Natural killer cell (primary cell): ENCODE measurements at regions not wholly inside any gene's neighbourhood (a gene's known extent, or its start where the extent isn't known, plus 50 kb on each side); places are given as distances from the start of the nearest gene placed in this dataset.
"Not testable (repeated sequence)": the region's sequence is repeated elsewhere in the genome, so short reads cannot be mapped to it uniquely, and the experiment has no call there.

Experiments used
- ATAC-seq, 3 donors: fragments of 150-1000 bp in 2 of 3; fragments of 200-7000 bp in 1 of 3; cut with Tn5 transposase; 1 replicate in 1 of 3; 2 replicates in 2 of 3; pipeline ENCODE4 v1.10.0; 2021; ENCODE audit warnings: mild to moderate bottlenecking in 2 of 3, moderate library complexity in 2 of 3
- DNase-seq, 2 donors: peaks; one replicate each; pipeline versions ENCODE4 v3.0.0 to v3.0.0-alpha.2; 2013 to 2021; ENCODE audit warnings: mixed read lengths in 1 of 2
- H3K27ac ChIP-seq: one replicate; pipeline ENCODE4 v1.5.1; 2013; ENCODE audit warnings: mild to moderate bottlenecking, low read length
- H3K27me3 ChIP-seq: one replicate; pipeline ENCODE4 v1.6.1; 2013; ENCODE audit warnings: low read length; ENCODE audit not compliant: control insufficient read depth, insufficient read depth
- H3K36me3 ChIP-seq: one replicate; pipeline ENCODE4 v1.6.1; 2013; ENCODE audit warnings: low read length; ENCODE audit not compliant: control insufficient read depth, insufficient read depth
- H3K4me1 ChIP-seq: one replicate; pipeline ENCODE4 v1.6.1; 2013; ENCODE audit warnings: low read length; ENCODE audit not compliant: control insufficient read depth, insufficient read depth
- H3K4me3 ChIP-seq: one replicate; pipeline ENCODE4 v1.5.1; 2013; ENCODE audit warnings: low read length
- H3K9me3 ChIP-seq: one replicate; pipeline ENCODE4 v1.6.1; 2013; ENCODE audit warnings: low read length; ENCODE audit not compliant: control insufficient read depth, insufficient read depth
- H3K27ac Mint-ChIP-seq, 2 donors: one replicate each; pipeline ENCODE4 v1.8.0; 2022; ENCODE audit warnings: mild to moderate bottlenecking in 2 of 2, mixed read lengths in 2 of 2, moderate library complexity in 1 of 2
- H3K27me3 Mint-ChIP-seq, 2 donors: one replicate each; pipeline ENCODE4 v1.8.0; 2022; ENCODE audit warnings: low read depth in 2 of 2, mixed read lengths in 2 of 2
- H3K36me3 Mint-ChIP-seq: one replicate; pipeline ENCODE4 v1.8.0; 2022; ENCODE audit warnings: mixed read lengths
- H3K4me1 Mint-ChIP-seq, 2 donors: one replicate each; pipeline ENCODE4 v1.8.0; 2022; ENCODE audit warnings: mixed read lengths in 2 of 2
- H3K4me3 Mint-ChIP-seq: one replicate; pipeline ENCODE4 v1.8.0; 2022; ENCODE audit warnings: mild to moderate bottlenecking, moderate library complexity, mixed read lengths
- H3K9me3 Mint-ChIP-seq, 2 donors: one replicate each; pipeline ENCODE4 v1.8.0; 2022; ENCODE audit warnings: mixed read lengths in 2 of 2
- WGBS: methylation state at CpG from one replicate; pipeline ENCODE4 v1.1.7; 2013; ENCODE audit warnings: missing lambda C conversion rate; ENCODE audit not compliant: insufficient coverage; 5-methylcytosine and 5-hydroxymethylcytosine counted together
- intact Hi-C: fragments of 100-400 bp; cut with micrococcal nuclease; formaldehyde crosslinking; loops from one replicate; pipeline ENCODE4 v1.14.2; 2022
- TF ChIP-seq, protein P1 (sequence below): fragments of 200-600 bp; IDR thresholded peaks from one replicate; pipeline ENCODE4 v1.8.0; 2022; ENCODE audit warnings: antibody characterized with exemption

DNA sequence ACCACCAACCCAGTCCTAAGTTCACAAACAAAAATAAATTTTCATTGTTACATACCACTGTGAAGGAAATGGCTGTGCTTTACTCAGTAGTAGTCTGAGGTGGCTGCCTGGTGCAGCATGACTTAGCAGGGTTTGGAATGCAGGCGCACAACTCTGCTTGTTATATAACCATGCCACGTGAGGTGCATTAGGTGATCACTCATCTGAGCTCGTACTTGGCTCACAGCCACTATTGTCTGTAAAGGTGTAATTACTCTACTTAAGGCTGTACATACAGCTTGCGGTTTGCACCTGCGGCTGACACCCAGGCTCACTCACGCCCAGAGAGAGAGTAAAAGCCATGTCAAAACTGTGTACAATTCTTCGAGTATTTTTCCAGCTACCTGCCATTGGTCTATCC, 599.4 kb downstream of the LTN1 start:
- Histone ChIP-seq H3K4me1 (no peaks in the 10 kb centered on the region), H3K27me3 (no peaks in the 10 kb centered on the region), H3K4me3 (no peak overlapping the region), H3K9me3 (peaks cover 5% of the 10 kb centered on the region), H3K27ac (no peak overlapping the region), H3K36me3 (no peaks in the 10 kb centered on the region)
- no peaks in the 10 kb centered on the region for H3K36me3 Mint-ChIP-seq
- DNase-seq (no peak), ATAC-seq (no peak)
- no peak overlapping the region for H3K4me3 Mint-ChIP-seq
- WGBS = 91% methylated on average over 7 of the region's 7 CpGs
- H3K27me3 Mint-ChIP-seq = no peaks in the 10 kb centered on the region
- H3K9me3 Mint-ChIP-seq = peaks cover 0 to 3% of the 10 kb centered on the region in 2 donors
- H3K27ac Mint-ChIP-seq = no peak overlapping the region
- TF ChIP-seq, protein P1, sequence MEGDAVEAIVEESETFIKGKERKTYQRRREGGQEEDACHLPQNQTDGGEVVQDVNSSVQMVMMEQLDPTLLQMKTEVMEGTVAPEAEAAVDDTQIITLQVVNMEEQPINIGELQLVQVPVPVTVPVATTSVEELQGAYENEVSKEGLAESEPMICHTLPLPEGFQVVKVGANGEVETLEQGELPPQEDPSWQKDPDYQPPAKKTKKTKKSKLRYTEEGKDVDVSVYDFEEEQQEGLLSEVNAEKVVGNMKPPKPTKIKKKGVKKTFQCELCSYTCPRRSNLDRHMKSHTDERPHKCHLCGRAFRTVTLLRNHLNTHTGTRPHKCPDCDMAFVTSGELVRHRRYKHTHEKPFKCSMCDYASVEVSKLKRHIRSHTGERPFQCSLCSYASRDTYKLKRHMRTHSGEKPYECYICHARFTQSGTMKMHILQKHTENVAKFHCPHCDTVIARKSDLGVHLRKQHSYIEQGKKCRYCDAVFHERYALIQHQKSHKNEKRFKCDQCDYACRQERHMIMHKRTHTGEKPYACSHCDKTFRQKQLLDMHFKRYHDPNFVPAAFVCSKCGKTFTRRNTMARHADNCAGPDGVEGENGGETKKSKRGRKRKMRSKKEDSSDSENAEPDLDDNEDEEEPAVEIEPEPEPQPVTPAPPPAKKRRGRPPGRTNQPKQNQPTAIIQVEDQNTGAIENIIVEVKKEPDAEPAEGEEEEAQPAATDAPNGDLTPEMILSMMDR = no peak
- intact Hi-C loops = no loop called here
- peaks cover 0 to 10% of the 10 kb centered on the region in 2 donors for H3K4me1 Mint-ChIP-seq

DNA sequence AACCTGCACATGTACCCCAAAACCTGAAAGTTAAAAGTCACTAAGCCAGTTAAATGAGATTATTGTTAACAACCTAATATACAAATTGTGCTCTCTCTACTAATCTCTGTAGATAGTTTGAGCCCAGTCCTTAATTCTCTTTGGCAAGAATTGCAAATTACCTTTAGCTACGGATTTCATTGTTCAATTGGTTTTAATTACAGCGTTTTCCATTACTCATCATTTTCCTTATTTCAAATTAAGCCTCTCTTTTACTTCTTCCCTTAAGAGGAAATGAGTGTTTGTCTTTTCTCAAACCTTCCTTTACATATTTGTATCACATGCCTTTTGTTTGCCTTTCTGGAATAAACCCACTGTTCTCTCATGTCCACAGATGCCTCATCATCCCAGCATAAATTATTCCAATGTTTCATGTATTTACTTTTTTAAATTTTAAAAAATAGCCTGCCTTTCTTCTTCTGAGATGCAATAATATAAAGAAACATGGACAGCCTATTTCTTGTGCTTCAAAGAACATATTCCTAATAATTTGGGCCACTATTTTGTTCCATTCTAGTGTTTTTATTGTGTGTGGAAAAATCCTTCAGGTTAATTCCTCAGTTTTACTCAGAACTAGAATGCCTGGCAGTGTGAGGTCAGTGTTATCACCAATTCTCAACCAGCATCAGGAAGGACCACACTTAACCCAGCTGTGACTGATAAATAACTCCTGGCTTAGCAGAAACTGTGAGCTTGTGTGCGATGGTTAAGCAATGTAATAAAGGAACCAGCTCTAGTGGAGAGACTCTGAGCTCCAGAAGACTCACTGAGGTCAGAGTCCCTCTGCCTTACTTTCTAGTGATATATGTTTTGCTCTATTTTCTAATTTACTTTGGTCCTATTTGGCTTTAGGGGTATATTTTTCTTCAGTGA, 600.5 kb downstream of the LTN1 start:
- intact Hi-C loops = no loop called here
- H3K4me3 Mint-ChIP-seq = no peak overlapping the region
- no peaks in the 10 kb centered on the region for H3K27me3 Mint-ChIP-seq
- no peak overlapping the region for H3K4me3 ChIP-seq
- no peak overlapping the region for H3K27ac ChIP-seq
- H3K27ac Mint-ChIP-seq = no peak overlapping the region
- H3K27me3 ChIP-seq = no peaks in the 10 kb centered on the region
- TF ChIP-seq, protein P1 = no peak
- DNase-seq (no peak), ATAC-seq (no peak)
- peaks cover 0 to 10% of the 10 kb centered on the region in 2 donors for H3K4me1 Mint-ChIP-seq
- H3K36me3 ChIP-seq = no peaks in the 10 kb centered on the region
- peaks cover 5% of the 10 kb centered on the region for H3K9me3 ChIP-seq
- 67% methylated on average over 1 of the region's 3 CpGs for WGBS
- H3K9me3 Mint-ChIP-seq = no peaks in the 10 kb centered on the region
- H3K4me1 ChIP-seq = no peaks in the 10 kb centered on the region
- no peaks in the 10 kb centered on the region for H3K36me3 Mint-ChIP-seq

DNA sequence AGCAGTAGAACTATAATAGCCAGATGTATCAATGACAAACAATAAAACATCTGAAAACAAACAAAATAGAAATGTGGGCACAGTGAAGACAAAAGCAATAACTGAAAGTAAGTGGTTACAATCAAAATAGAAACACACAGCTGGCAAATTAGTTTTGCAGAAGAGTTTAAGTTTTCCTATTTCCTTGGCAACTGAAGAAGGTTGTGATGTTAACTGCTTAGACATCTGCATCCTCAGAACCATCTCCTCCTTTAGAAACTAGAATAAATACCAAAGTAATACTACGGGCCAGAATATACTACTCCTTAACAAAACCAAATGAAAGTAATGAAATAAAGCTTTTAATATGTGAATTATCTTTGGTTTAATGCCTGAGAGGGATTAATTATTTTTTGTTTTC, 605.5 kb downstream of the LTN1 start:
- TF ChIP-seq, protein P1 = no peak
- ATAC-seq (no peak), DNase-seq (no peak)
- H3K27me3 Mint-ChIP-seq = no peaks in the 10 kb centered on the region
- no peaks in the 10 kb centered on the region for H3K36me3 Mint-ChIP-seq
- peaks cover 0 to 15% of the 10 kb centered on the region in 2 donors for H3K4me1 Mint-ChIP-seq
- no peaks in the 10 kb centered on the region for H3K9me3 ChIP-seq
- H3K36me3 ChIP-seq = no peaks in the 10 kb centered on the region
- no peaks in the 10 kb centered on the region for H3K4me1 ChIP-seq
- peaks cover 0 to 3% of the 10 kb centered on the region in 2 donors for H3K9me3 Mint-ChIP-seq
- no CpG with 5 or more reads among the region's 1 CpG for WGBS
- no peak overlapping the region for H3K4me3 Mint-ChIP-seq
- no peaks in the 10 kb centered on the region for H3K27me3 ChIP-seq
- H3K4me3 ChIP-seq = no peak overlapping the region
- intact Hi-C loops = no loop called here
- no peak overlapping the region for H3K27ac Mint-ChIP-seq
- H3K27ac ChIP-seq = no peak overlapping the region

GRCh38 chr21:28385845-28386244, 606.8 kb downstream of the LTN1 start:
- ATAC-seq (no peak), DNase-seq (no peak)
- Mint-ChIP-seq H3K27me3 (no peaks in the 10 kb centered on the region), H3K4me3 (no peak overlapping the region), H3K27ac (no peak overlapping the region), H3K4me1 (peaks cover 0 to 13% of the 10 kb centered on the region in 2 donors), H3K36me3 (no peaks in the 10 kb centered on the region), H3K9me3 (peaks cover 0 to 3% of the 10 kb centered on the region in 2 donors)
- intact Hi-C loops = no loop called here
- no peaks in the 10 kb centered on the region for H3K27me3 ChIP-seq
- TF ChIP-seq, protein P1 = no peak
- WGBS = 100% methylated on average over 1 of the region's 1 CpG
- H3K9me3 ChIP-seq = no peaks in the 10 kb centered on the region
- no peaks in the 10 kb centered on the region for H3K4me1 ChIP-seq
- H3K27ac ChIP-seq = no peak overlapping the region
- no peaks in the 10 kb centered on the region for H3K36me3 ChIP-seq
- H3K4me3 ChIP-seq = no peak overlapping the region

- H3K36me3 ChIP-seq, intact Hi-C loops, H3K27me3 ChIP-seq, DNase-seq, H3K4me1 ChIP-seq, H3K27me3 Mint-ChIP-seq, H3K4me3 ChIP-seq, H3K4me1 Mint-ChIP-seq, H3K9me3 ChIP-seq, H3K27ac ChIP-seq, ATAC-seq, H3K4me3 Mint-ChIP-seq, H3K36me3 Mint-ChIP-seq, H3K27ac Mint-ChIP-seq: not testable (repeated sequence)
- no CpG with 5 or more reads among the region's 2 CpGs for WGBS
- H3K9me3 Mint-ChIP-seq = peaks cover 8 to 12% of the 10 kb centered on the region in 2 donors
Measured at GRCh38 chr21:28381000-28381745, 611.5 kb downstream of the LTN1 start.
